Loucy (cell line): ENCODE measurements at regions not wholly inside any gene's neighbourhood (a gene's known extent, or its start where the extent isn't known, plus 50 kb on each side); places are given as distances from the start of the nearest gene placed in this dataset.

Experiments
- H2AFZ ChIP-seq: fragments of 200-600 bp; sonication (generic); 2 replicates; pipeline ENCODE4 v1.6.0; 2016; ENCODE audit warnings: antibody characterized with exemption, mild to moderate bottlenecking, low read length, moderate library complexity
- H3F3A ChIP-seq: fragments of 200-600 bp; 2 replicates; pipeline ENCODE4 v1.6.0; 2016; ENCODE audit warnings: antibody characterized with exemption, low read depth, mild to moderate bottlenecking
- H3K27me3 ChIP-seq: fragments of 200-600 bp; sonication (generic); 2 replicates; pipeline ENCODE4 v1.6.1; 2014; ENCODE audit warnings: low read length, mild to moderate bottlenecking; ENCODE audit not compliant: insufficient read depth, poor library complexity, severe bottlenecking
- H3K36me3 ChIP-seq: fragments of 200-600 bp; sonication (generic); 2 replicates; pipeline ENCODE4 v1.6.1; 2016; ENCODE audit warnings: low read length; ENCODE audit not compliant: insufficient read depth
- H3K4me1 ChIP-seq: fragments of 200-600 bp; sonication (generic); 2 replicates; pipeline ENCODE4 v1.5.1; 2014; ENCODE audit warnings: low read length, mild to moderate bottlenecking; ENCODE audit not compliant: insufficient read depth, poor library complexity, severe bottlenecking
- H3K4me2 ChIP-seq: fragments of 200-600 bp; sonication (generic); 2 replicates; pipeline ENCODE4 v1.6.0; 2014; ENCODE audit warnings: antibody characterized with exemption, low read length, low read depth, mild to moderate bottlenecking; ENCODE audit not compliant: poor library complexity, severe bottlenecking
- H3K4me3 ChIP-seq: fragments of 200-600 bp; sonication (generic); 2 replicates; pipeline ENCODE4 v1.5.1; 2014; ENCODE audit warnings: low read length, mild to moderate bottlenecking, mixed read lengths; ENCODE audit not compliant: poor library complexity, severe bottlenecking
- H3K79me2 ChIP-seq: fragments of 200-600 bp; sonication (generic); 2 replicates; pipeline ENCODE4 v1.6.1; 2014; ENCODE audit warnings: low read length; ENCODE audit not compliant: insufficient read depth
- H3K9ac ChIP-seq: fragments of 200-600 bp; sonication (generic); 2 replicates; pipeline ENCODE4 v1.6.0; 2014; ENCODE audit warnings: mild to moderate bottlenecking, low read depth, low read length, moderate library complexity; ENCODE audit not compliant: poor library complexity, severe bottlenecking
- H3K9me2 ChIP-seq: fragments of 200-600 bp; sonication (generic); replicated peaks from 2 replicates; pipeline ENCODE4 v1.6.1; 2016; ENCODE audit warnings: low read depth, low read length, mixed read lengths
- H3K9me3 ChIP-seq: fragments of 200-600 bp; sonication (generic); 2 replicates; pipeline ENCODE4 v1.6.1; 2014; ENCODE audit warnings: mild to moderate bottlenecking, antibody characterized with exemption, low read length, low read depth; ENCODE audit not compliant: insufficient read depth
- H4K20me1 ChIP-seq: fragments of 200-600 bp; sonication (generic); 2 replicates; pipeline ENCODE4 v1.6.0; 2014; ENCODE audit warnings: antibody characterized with exemption, low read length, mild to moderate bottlenecking; ENCODE audit not compliant: insufficient read depth, poor library complexity, severe bottlenecking
- EZH2phosphoT487 ChIP-seq: fragments of 200-600 bp; IDR thresholded peaks from 2 replicates; pipeline ENCODE4 v1.6.1; 2018; ENCODE audit warnings: antibody characterized with exemption, mild to moderate bottlenecking, moderate library complexity, borderline replicate concordance
- TF ChIP-seq, protein P1 (sequence below): fragments of 200-600 bp; sonication (generic); conservative IDR thresholded peaks from 2 replicates; pipeline ENCODE4 v1.5.1; 2014; ENCODE audit warnings: mild to moderate bottlenecking, antibody characterized with exemption, low read length

- H3K4me2 ChIP-seq: peak overlapping the region; percentile 57
- no peaks in the 10 kb centered on the region for H3F3A ChIP-seq
- peaks cover 39% of the 10 kb centered on the region for H3K4me1 ChIP-seq
- H2AFZ ChIP-seq: no peak overlapping the region
- H3K79me2 ChIP-seq: no peaks in the 10 kb centered on the region
- peak overlapping the region; percentile 53 for H3K9ac ChIP-seq
- TF ChIP-seq, protein P1, sequence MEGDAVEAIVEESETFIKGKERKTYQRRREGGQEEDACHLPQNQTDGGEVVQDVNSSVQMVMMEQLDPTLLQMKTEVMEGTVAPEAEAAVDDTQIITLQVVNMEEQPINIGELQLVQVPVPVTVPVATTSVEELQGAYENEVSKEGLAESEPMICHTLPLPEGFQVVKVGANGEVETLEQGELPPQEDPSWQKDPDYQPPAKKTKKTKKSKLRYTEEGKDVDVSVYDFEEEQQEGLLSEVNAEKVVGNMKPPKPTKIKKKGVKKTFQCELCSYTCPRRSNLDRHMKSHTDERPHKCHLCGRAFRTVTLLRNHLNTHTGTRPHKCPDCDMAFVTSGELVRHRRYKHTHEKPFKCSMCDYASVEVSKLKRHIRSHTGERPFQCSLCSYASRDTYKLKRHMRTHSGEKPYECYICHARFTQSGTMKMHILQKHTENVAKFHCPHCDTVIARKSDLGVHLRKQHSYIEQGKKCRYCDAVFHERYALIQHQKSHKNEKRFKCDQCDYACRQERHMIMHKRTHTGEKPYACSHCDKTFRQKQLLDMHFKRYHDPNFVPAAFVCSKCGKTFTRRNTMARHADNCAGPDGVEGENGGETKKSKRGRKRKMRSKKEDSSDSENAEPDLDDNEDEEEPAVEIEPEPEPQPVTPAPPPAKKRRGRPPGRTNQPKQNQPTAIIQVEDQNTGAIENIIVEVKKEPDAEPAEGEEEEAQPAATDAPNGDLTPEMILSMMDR: no peak
- no peak for TF ChIP-seq EZH2phosphoT487
- H3K9me2 ChIP-seq: no peaks in the 10 kb centered on the region
- no peaks in the 10 kb centered on the region for H3K36me3 ChIP-seq
- H3K9me3 ChIP-seq: no peaks in the 10 kb centered on the region
- no peaks in the 10 kb centered on the region for H4K20me1 ChIP-seq
- no peaks in the 10 kb centered on the region for H3K27me3 ChIP-seq
- peak overlapping the region; percentile 46 for H3K4me3 ChIP-seq
Measured at GRCh38 chr10:31136386-31136785, 104.7 kb upstream of the ZNF438 start.

DNA sequence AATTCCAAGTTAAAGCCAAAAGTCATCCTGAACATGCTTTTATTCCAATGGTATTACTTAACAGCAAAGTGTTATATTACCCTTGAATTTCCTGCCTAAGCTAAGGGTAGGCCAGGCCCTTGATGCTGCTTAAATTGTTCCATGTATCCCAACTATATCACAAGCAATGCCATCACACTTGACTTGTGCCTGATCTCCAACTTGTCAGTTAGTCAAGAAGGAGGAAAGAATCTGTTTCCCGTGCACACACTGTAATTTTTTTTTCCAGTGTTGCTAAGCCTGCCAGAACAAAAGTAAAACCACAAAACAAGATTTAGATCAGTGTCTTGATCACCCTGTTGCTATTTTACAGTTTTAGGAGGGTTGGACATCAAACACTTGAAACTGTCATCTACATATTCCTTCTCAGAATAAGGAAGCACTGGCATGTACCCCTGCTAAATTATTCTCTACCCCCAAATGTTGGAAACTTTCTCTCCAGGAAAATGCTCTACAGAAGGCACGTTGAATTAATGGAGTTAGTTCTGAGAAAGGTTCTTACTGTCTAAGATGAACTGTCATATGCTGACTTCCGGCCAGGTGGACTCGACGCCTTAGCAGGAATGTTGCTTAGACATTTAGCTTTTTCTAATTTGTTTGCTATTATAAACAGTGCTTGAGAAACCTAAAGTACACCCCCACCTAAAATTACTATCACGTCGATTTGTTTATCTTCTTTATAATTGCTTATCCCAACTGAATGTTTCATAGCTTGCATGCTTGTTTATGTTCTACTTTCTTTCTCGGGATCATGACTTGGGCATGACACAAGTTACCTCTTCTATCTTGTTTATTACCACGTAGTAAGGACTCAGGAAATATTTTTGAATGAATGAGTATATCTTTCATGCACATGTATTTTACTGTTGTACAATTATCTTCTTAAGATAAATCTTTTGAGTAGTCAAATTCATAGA lies 105.5 kb upstream of the ZNF438 start:
- Histone ChIP-seq H3K4me3 (peak overlapping the region; percentile 46), H3K9me3 (no peaks in the 10 kb centered on the region), H3K27me3 (no peaks in the 10 kb centered on the region), H3K36me3 (no peaks in the 10 kb centered on the region), H3K9ac (peak overlapping the region; percentile 53), H3K9me2 (no peaks in the 10 kb centered on the region), H2AFZ (no peak overlapping the region), H3K4me1 (peaks cover 39% of the 10 kb centered on the region), H4K20me1 (no peaks in the 10 kb centered on the region), H3K4me2 (peak overlapping the region; percentile 57), H3F3A (no peaks in the 10 kb centered on the region), H3K79me2 (no peaks in the 10 kb centered on the region)
- no peak for TF ChIP-seq EZH2phosphoT487
- TF ChIP-seq, protein P1: no peak

DNA sequence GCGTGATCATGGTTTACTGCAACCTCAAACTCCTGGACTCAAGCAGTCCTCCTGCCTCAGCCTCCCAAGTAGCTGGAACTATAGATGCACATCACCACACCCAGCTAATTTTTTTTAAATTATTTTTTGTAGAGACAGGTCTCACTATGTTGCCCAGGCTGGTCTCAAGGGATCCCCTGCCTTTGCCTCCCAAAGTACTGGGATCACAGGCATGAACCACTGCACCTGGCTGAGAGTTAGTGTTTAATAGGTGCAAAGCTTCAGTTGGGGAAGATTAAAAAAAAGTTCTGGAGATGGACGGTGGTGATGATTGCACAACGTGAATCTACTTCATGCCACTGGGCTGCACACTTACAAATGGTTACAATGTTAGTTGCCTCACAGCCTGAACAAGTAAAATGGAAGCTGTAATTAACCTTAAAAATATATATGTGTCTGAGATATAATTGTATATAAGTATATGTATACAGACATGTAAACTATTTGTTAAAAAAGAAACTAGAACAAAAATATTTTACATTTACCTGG lies 106.4 kb upstream of the ZNF438 start:
- H3K27me3 ChIP-seq: no peaks in the 10 kb centered on the region
- H3K9me2 ChIP-seq: no peaks in the 10 kb centered on the region
- no peak overlapping the region for H3K4me2 ChIP-seq
- H3K79me2 ChIP-seq: no peaks in the 10 kb centered on the region
- no peaks in the 10 kb centered on the region for H4K20me1 ChIP-seq
- no peak for TF ChIP-seq EZH2phosphoT487
- TF ChIP-seq, protein P1: no peak
- H3K4me3 ChIP-seq: no peak overlapping the region
- H3K9ac ChIP-seq: peak overlapping the region; percentile 53
- no peaks in the 10 kb centered on the region for H3K9me3 ChIP-seq
- no peaks in the 10 kb centered on the region for H3K36me3 ChIP-seq
- no peak overlapping the region for H2AFZ ChIP-seq
- H3F3A ChIP-seq: no peaks in the 10 kb centered on the region
- H3K4me1 ChIP-seq: peaks cover 40% of the 10 kb centered on the region
